Stimulated activated CD8-positive, alpha-beta memory T cell treated with anti-CD3 and anti-CD28 coated beads, Interleukin-7, amount 100 ng/mL, for 1 hour (primary cell): ENCODE measurements at regions not wholly inside any gene's neighbourhood (a gene's known extent, or its start where the extent isn't known, plus 50 kb on each side); places are given as distances from the start of the nearest gene placed in this dataset.

Source experiments
- DNase-seq, 2 donors: peaks; one replicate each; pipeline ENCODE4 v3.0.0-alpha.2; 2020; ENCODE audit warnings: low read depth in 2 of 2

DNA sequence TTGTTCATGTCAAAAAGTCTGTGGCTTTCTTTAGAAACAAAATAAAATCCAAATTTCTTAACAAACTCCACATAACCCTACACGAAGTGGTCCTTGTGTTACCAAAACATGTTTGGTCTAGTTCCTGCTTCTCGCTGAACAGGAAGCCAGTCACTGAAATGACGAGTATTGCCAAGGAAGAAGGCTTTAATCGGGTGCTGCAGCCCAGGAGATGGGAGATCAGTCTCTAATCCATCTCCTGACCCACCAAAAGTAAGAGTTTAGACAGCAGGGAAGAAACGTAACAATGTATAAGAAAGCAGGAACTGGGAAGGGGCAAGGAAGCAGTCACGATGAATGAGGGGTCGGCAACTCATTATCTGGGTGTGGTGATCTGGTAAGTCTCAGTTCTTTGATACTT is 144.6 kb upstream of the MAP9 start:
- DNase-seq = no peak

DNA sequence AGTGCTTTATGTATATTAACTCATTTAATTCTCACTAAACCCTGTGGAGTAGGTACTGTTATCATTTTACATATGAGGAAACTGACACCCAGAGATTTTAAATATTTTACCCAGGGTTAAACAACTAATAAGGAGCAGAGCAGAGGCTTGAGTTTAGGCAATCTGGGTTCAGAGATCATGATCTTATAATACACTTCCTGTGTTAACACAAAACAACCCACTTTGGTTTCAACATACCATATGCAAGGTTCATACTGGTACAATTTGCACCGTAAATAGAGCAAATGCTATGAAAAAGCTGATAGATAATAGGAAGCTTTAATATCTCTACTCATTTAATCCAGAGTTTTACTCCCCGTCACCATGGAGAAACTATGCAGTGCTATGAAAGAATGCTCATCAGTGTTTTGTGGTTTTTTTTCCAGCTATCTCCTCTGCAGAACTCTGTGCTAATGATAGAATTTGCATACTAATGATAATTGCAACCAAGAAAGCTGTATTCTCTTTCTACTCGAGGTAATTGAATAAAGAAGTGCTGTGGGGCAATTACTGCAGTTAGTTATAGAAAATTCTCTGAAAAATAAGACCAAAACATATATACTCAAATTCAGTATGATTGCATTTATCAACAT is 138.8 kb upstream of the MAP9 start:
- no peak for DNase-seq

DNA sequence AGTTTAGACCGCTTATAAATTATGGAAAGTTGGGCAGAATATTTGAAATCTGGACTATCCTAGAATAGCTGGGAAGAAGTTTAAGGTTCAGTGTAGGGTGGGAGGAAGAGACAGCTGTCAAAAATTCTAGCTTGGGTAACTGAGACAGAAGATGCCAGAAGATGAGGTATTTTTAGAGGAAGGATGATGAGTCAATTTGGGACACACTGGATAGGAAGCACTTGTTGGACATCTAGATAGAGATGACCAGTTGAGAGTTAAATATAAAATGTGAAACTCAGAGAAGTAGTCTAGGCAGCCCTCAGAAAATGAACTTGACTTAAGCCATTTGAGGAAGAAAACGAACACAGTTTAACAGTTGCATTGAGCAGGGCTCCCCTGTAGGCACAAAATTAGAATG is 137.9 kb upstream of the MAP9 start:
- no peak for DNase-seq

DNA sequence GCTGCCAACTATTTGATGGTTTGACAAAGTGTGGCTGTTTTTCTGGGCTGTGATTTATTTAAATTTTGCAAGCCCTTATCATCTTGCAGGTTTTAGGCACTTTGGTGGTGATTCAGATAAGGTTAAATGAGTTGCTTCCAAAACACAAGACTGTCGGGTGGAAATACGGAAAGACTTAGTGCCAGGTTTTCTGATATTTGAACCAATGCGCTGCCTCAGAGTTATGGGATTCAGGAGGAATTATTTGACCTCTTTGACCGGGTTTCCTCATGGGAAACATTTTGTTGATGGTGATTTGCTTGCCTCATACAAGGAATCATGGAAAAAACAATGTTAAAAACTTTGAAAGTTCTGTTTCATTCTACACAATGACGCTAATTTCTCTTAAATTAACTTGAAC is 136.1 kb upstream of the MAP9 start:
- DNase-seq = no peak

DNA sequence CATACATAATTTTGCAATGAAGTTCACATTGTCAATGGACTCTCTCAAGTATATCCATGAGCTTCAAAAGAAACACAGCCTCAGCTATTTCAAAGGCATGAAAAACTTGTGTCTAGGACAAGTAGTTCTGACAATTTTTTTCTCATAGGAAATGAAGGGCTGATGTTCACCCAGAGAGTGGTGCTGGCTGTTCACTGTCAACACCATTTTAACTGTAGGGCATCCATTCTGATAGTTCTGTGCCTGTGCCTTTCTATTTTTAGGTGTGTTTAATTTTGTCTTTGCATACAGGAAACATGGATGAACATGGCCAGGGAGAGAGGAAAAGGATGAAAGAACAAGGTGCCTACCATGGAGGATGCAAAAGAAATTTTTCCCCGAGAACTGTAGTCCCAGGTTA is 135.3 kb upstream of the MAP9 start:
- DNase-seq = no peak

DNA sequence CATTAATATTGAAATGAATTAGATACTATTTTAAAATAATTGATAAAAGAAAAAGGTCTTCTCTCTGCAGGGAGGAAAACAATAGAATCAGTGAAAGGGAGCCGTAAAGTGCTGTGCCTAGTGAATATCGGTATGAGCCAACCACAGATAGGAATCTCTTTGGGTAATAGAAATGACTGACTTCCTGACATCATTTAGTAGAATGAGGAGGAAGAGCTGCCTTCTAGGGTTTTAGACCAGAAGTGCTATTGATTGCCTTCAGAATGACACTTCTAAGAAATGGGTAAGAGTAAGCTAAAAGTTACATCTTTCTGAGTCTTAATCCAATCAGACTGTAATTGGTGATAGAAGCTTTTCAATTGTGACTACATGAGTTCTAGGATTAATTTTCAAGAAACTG is 134.0 kb upstream of the MAP9 start:
- no peak for DNase-seq

DNA sequence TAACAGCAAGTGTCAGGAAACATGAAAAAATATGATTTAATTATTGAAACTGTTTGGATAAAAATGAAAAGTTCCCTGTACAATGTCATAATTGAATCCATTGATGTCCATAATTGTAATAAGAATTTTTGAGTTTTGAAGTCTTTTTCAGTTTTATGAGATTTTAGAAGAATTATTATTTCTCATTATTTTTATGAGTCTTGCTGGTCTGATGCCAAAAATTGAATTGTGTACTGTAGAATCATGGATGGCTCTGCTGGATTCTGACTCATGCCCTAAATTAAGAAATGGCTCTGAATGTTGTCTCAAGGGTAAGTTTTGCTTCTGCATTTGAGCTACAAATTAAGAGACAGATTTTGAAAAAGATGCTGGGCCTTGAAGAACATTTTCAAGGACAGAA is 132.8 kb upstream of the MAP9 start:
- DNase-seq = no peak

DNA sequence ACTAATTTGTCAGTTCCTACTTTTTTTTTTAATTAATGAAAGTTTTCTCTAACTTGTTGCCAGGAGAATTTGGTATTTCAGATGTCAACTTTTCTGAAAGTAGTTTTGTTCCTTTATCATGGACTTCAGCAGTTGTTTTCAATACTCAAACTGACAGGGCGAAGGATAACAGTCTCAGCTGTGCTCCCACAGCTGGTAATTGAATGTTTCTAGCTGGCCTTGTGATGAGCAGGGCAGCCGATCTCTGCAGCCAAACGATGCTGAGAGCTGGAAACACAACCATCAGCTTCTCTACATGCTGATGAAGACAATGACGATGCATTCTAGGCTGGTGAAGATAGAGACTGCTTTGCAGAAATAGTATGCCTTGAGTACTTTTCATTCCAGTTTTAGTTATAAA is 130.0 kb upstream of the MAP9 start:
- no peak for DNase-seq

DNA sequence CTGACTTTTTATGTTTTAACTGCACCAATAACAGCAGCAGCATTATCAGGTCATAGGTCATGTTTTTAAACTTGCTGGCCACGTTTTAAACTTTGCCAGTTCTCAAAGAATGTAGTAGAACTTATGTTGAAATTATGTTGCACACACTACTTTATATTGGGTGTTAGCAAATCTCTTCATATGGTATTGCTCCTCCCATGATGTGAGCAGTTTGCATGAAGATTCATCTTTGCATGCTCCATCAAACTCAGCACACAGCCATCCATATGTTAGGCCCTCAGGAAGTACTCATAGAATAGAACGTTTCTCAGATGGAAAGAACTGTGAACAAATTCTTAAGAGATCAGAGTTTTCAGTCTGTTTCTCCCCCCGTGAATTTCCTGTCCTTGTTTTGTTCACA is 128.6 kb upstream of the MAP9 start:
- DNase-seq = no peak

DNA sequence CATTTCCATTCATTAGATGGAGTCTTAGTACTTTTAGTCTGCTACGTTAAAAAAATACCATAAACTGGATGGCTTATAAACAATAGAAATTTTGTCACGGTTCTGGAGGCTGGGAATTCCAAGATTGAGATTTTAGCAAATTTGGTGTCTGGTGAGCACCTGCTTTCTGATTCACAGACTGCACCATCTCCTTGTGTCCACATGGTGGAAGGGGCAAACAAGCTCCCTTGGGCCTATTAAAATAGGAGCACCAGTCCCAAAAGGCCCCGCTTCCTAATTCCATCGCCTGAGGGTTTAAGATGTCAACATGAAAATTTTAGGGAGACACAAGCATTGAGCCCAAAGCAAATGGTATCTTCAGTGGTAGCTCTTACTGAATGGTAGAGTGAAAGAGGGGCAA is 120.5 kb upstream of the MAP9 start:
- no peak for DNase-seq

DNA sequence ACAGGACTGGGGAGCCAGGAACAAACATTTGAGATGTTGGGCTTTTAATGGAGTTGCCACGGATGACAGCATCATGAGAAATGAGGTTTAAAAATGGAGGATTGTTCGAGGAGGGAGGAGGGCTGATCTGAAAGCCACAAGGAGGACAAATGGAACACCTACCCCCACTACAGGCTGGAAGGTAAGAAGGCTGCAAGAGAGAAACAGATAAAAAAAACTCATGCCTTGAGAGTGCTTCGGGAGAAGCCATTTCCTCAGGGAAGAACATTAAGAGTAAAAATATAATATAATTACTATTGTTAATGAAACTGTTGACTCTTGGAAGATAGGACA is 119.5 kb upstream of the MAP9 start:
- no peak for DNase-seq

DNA sequence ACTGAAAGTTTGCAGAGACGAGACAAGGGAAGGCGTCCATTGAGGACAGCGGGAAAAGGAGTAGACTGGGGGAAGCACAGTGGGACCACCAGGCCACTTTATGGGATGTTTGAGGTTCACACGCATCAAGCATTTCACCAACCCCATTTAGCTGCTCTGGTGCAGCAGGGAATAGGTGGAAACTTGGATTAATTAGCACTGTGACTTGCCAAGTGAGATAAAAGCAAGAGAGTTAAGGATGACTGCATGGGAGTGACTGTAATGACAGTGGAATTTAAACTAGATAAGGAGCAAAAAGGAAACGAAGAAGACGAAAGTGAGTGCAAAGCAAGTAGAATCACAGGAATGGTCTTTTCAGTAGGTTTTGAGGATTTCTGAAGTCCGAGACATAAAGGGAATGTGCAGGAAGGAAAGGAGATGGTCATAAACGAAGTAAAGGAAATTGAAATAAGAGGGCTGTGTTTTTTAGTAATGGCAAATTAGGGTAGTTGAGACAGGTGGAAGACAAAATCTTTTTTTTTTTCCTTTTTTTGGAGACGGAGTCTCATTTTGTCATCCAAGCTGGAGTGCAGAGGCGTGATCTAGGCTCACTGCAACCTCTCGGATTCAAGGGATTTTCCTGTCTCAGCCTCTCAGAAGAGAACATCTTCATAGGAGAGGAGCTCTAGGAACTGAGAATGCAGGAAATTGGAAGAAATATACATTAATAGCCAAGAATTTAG is 119.0 kb upstream of the MAP9 start:
- DNase-seq = no peak

DNA sequence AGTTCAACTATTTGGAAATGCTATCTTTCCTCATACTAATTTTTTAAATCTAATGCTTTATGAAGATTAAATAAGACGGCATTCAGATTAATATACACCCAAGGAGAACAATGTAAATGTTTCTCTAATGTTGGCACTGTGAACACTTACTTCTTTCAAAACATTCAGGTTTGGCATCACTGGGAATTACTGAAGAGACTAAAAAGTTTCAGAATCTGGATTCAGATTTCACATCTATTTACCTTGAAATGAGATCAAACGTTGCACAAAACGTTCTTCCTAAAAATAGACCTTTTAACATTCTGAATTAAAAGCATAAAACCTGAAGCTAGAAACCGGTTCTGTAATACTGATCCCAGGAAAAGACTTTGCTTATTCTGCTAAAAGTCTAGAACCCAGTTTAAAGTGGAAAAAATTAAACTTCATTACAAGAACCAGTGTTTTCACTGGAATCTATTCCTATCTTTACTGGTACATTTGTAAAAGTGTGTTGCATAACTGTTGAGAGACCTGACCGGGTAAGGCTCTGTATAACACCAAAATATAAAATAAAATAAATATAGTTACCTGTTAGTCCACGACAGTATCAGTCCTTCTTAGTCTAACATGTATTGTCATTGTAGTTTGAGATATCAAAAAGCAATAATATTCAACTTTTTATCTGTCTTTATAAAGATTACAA is 117.4 kb upstream of the MAP9 start:
- DNase-seq = no peak

DNA sequence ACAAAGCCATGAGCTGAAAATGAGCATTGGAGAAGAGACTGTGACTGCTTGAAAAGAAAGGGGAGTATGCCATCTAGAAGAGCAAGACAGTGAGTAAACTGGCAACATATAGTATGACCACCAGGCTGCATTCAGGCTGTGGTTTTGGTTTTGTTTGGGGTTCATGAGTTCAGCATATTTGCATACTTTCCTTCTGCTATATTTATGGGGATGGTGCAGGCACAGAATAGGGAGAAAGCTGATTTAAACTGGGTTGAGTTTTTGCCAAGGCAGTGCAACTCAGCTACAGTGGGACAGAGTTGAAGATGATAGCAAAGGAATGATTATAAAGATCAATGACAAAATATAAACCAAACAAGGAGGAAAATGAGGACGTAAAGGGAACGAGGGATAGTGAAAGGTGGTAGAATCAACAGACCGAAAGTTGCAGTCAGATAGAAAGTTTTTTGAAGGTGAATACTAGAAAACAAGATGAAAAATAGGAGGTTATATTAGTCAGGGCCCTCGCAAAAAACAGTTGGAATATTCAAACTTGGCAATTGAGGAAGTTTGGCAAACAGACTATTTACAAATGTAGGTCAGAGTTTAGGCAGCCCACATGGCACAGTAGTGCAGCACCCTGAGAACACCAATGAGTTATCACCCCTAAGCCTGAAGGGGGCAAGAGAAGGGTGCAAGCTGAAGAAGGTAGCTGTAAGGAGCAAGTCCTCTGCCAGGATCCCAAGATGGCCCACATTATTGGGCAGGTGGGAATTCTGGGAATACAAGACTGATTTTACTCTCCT is 114.8 kb upstream of the MAP9 start:
- no peak for DNase-seq

DNA sequence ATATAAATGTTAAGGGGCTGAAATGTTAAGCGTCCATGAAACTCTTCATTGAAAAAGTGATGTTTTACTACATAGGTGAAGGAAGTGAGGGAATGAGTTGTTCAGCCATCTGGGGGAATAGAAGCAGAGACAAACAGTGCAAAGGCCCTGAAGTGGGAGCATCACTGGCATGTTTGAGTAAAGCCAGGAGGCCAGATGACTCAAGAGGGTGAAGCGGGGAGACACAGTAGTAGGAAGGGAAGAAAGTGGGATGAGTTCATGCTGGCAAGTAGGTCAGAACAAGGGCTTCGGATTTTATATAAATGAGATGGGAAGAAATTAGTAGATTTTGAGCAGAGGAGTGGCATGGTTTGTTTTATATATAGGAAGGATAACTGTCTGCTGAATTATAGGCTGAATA is 112.5 kb upstream of the MAP9 start:
- no peak for DNase-seq

DNA sequence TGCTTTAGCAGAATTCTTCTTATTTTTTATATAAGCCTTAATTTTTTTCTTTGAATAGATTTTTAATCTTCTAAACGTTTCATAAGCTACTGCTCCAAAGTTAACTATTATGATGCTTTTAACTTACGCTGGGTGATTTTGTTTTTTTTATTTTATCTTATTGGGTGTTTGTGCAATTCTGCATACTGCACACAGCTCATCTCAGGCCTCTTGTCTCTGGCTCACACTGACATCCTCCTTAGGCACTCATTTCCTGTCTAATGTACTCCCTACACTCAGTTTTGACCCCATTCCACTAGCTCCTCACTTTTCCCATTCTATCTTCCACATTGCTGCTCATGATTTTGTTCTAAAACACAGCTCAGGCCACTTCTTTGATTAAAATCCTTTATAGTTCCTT is 111.9 kb upstream of the MAP9 start:
- DNase-seq = no peak

DNA sequence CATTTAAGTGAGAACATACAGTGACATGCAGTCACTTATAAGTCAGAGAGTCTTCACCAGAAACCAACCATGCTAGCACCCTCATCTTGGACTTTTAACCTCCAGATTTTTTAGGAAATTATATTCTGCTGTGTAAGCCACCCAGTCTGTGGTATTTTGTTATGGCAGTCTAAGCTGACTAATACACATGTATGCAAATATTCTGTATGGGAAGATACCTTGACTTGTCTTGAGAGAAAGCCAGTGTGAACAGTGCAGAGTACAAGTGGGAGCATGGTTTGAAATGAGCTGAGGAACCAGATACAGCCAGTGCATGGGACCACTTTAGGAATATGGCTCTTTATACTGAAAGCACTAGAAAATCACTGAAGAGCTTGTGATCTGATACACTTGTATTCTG is 110.4 kb upstream of the MAP9 start:
- no peak for DNase-seq

DNA sequence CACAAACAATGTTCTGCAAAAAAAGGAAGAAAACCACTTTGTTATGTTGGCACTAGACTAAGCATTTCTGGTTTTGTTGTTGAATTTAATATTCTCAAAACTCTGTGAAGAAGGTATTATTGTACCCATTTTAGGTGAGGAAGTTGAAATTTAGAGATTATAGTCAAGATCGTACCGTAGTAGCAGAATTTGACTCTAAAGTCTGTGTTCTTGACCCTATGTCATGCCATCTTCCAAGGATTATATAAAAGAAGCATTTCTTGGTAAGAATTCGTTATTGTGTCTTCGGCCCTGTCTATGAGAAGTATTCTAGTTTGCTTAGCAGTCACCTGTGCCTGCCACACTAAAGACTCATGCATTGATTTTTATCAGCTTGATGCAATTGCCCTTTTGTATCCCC is 104.4 kb upstream of the MAP9 start:
- DNase-seq = no peak

DNA sequence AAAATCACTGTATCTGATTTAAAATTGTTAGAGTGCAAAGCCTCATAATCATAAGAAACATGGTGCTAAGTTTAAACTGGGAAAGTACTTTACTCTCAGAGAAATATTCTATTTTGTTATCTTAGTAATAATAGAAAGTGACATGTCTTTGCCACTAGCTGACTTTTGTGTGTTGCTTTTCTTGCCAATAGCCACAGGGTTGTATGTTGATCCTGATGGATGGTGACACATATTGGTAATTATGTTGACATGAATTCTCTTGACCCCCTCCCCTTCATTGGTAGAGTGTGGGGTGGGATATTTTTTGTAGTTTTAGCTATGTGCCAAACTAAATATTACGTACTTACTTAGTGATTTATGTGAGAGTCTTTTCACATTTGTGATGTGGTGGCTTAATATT is 103.1 kb upstream of the MAP9 start:
- DNase-seq = no peak

DNA sequence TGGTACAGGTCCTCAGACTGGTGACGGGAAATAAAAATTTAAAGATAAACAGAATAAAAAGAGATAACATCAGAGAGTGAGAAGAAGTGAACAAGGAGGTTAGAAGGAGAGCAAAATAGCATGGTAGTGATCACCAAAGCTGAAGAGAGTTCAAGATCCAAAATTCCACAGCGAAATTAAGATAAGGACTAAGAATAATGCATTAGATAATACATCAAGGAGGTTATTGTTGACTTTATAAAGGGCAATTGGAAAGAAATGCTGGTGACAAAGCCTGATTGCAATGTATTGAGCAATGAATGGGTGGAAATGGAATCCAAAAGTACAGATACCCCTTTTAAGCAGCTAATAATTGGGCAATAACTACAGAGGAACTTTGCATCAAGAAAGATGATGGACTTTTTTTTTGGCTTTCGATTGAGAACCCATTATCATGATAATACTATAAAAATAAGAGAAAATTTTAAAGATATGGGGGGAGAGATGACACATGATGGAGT is 101.6 kb upstream of the MAP9 start:
- DNase-seq = no peak

DNA sequence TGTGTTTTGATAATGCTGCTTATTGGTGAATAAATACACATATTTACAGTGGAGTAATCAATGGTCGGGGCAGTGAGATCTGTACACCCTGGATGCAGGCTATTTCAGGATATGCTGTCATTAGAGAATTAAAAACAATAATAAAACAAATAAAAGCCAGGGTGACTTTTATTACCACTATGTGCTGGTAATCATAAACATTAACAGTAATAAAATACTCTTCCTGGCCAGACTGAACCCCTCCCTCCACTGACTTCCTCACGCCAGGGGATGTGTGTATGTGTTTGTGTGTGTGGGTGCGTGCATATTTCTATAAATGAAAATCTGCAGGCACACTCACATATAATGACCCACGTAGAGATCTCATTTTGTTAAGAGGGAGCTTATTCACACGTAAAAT is 98.0 kb upstream of the MAP9 start:
- DNase-seq = no peak

DNA sequence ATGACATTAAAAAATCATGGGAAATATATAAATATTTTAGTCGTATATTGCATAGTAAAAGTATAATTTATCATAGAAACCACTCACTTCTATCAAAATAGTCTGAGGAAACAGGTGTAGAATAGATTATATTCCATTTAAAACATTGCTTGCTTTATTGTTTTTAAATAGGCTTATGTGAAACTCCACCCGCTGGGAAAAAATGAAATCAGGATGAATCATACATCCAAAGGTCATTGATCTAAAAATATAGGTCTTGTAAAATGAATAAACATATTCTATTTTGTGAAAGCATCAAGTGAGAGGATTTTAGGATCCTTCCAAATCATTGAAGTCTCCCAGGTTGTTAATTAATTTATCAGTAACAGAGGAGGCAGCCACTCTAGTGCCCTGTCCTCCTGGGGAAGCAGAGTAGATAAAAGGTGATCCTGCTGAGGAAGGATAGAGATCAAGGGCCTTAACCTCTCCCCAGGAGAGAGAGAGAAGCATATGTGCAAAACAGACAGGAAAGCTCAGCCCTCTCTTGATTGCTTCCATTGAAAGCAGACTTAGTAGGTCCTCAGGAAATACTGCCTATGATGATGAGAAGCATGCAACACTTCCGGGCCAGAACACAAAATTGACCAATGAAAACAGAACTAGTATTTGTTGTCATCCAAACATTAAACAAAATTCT is 96.8 kb upstream of the MAP9 start:
- DNase-seq = no peak
